ENCODE measurements at regions not wholly inside any gene's neighbourhood (a gene's known extent, or its start where the extent isn't known, plus 50 kb on each side); places are given as distances from the start of the nearest gene placed in this dataset.

DNA sequence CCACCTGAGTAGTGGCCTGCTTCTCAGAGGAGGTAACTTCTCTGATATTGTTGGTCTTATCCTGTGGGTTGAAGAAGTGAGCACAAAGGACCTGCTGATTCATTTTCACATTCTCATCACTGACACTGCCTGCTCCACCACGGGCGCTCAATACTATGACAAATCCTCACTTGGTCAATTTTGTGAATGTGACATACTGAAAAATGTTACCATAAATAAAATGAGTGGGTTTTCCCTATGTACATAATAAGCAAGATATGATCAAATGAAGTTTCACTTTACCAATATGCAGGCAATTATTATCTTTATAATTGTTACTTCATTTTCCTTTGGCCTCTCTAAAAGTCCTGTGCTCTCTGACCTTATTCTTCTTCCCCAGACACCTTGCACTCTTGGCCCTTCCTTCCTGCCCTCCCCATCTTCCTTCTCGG, 71.5 kb upstream of the RIPOR2 start:
- H3K79me2 ChIP-seq (ENCODE audit: control insufficient read depth, insufficient read depth, low read length): no peaks in the 10 kb centered on the region
- H3K4me2 ChIP-seq (ENCODE audit: extremely low read depth, insufficient read depth, low read length): no peak overlapping the region
- no peaks in the 10 kb centered on the region for H3K36me3 ChIP-seq (ENCODE audit: control insufficient read depth, insufficient read depth, low read length)
- TF ChIP-seq, protein P1, sequence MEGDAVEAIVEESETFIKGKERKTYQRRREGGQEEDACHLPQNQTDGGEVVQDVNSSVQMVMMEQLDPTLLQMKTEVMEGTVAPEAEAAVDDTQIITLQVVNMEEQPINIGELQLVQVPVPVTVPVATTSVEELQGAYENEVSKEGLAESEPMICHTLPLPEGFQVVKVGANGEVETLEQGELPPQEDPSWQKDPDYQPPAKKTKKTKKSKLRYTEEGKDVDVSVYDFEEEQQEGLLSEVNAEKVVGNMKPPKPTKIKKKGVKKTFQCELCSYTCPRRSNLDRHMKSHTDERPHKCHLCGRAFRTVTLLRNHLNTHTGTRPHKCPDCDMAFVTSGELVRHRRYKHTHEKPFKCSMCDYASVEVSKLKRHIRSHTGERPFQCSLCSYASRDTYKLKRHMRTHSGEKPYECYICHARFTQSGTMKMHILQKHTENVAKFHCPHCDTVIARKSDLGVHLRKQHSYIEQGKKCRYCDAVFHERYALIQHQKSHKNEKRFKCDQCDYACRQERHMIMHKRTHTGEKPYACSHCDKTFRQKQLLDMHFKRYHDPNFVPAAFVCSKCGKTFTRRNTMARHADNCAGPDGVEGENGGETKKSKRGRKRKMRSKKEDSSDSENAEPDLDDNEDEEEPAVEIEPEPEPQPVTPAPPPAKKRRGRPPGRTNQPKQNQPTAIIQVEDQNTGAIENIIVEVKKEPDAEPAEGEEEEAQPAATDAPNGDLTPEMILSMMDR (conservative IDR thresholded peaks at IDR 0.05 in 1 of 2, IDR thresholded peaks at IDR 0.05 in 1 of 2; ENCODE audit: low read depth in 1 of 2, low read length in 2 of 2): no peak
- no peak for TF ChIP-seq EZH2 (IDR thresholded peaks at IDR 0.05; ENCODE audit: low read length, missing control alignments)
- no peaks in the 10 kb centered on the region for H4K20me1 ChIP-seq (ENCODE audit: control insufficient read depth, extremely low read depth, insufficient read depth, low read length)
- peaks cover 9% of the 10 kb centered on the region for H3K4me1 ChIP-seq (ENCODE audit: control insufficient read depth, extremely low read depth, insufficient read depth, low read length)
- no peak overlapping the region for H3K27ac ChIP-seq (ENCODE audit: insufficient read depth, low read length)
- H3K4me3 ChIP-seq (replicated peaks in 1 of 4; ENCODE audit: control extremely low read depth in 1 of 4, insufficient read depth in 1 of 4, low read depth in 3 of 4, low read length in 4 of 4): no peak overlapping the region
- no peaks in the 10 kb centered on the region for H3K9me3 ChIP-seq (ENCODE audit: control insufficient read depth, insufficient read depth, low read depth, low read length)
- no peaks in the 10 kb centered on the region for H3K27me3 ChIP-seq (ENCODE audit: control insufficient read depth, insufficient read depth, low read length)
- DNase-seq (ENCODE audit: low read depth in 2 of 2): no peak
- H3K9ac ChIP-seq (ENCODE audit: insufficient read depth, low read length): no peak overlapping the region
- no peak overlapping the region for H2AFZ ChIP-seq (ENCODE audit: low read length)

- no peak for TF ChIP-seq EZH2 (IDR thresholded peaks at IDR 0.05; ENCODE audit: low read length, missing control alignments)
- TF ChIP-seq, protein P1 (conservative IDR thresholded peaks at IDR 0.05 in 1 of 2, IDR thresholded peaks at IDR 0.05 in 1 of 2; ENCODE audit: low read depth in 1 of 2, low read length in 2 of 2): no peak
- no peak for DNase-seq (ENCODE audit: low read depth in 2 of 2)
- Histone ChIP-seq H3K36me3 (ENCODE audit: control insufficient read depth, insufficient read depth, low read length) (no peaks in the 10 kb centered on the region), H3K4me3 (replicated peaks in 1 of 4; ENCODE audit: control extremely low read depth in 1 of 4, insufficient read depth in 1 of 4, low read depth in 3 of 4, low read length in 4 of 4) (no peak overlapping the region), H3K27me3 (ENCODE audit: control insufficient read depth, insufficient read depth, low read length) (no peaks in the 10 kb centered on the region), H3K27ac (ENCODE audit: insufficient read depth, low read length) (no peak overlapping the region), H3K79me2 (ENCODE audit: control insufficient read depth, insufficient read depth, low read length) (no peaks in the 10 kb centered on the region), H3K4me2 (ENCODE audit: extremely low read depth, insufficient read depth, low read length) (no peak overlapping the region), H2AFZ (ENCODE audit: low read length) (no peak overlapping the region), H3K9me3 (ENCODE audit: control insufficient read depth, insufficient read depth, low read depth, low read length) (no peaks in the 10 kb centered on the region), H4K20me1 (ENCODE audit: control insufficient read depth, extremely low read depth, insufficient read depth, low read length) (no peaks in the 10 kb centered on the region), H3K4me1 (ENCODE audit: control insufficient read depth, extremely low read depth, insufficient read depth, low read length) (peaks cover 19% of the 10 kb centered on the region), H3K9ac (ENCODE audit: insufficient read depth, low read length) (no peak overlapping the region)
These were observed 73.1 kb upstream of the RIPOR2 start for GRCh38 chr6:25008707-25009392.

GRCh38 chr6:25009393-25009710, 73.6 kb upstream of the RIPOR2 start:
- DNase-seq (ENCODE audit: low read depth in 2 of 2): no peak
- TF ChIP-seq, protein P1 (conservative IDR thresholded peaks at IDR 0.05 in 1 of 2, IDR thresholded peaks at IDR 0.05 in 1 of 2; ENCODE audit: low read depth in 1 of 2, low read length in 2 of 2): no peak
- no peak for TF ChIP-seq EZH2 (IDR thresholded peaks at IDR 0.05; ENCODE audit: low read length, missing control alignments)
- Histone ChIP-seq H3K79me2 (ENCODE audit: control insufficient read depth, insufficient read depth, low read length) (no peaks in the 10 kb centered on the region), H3K4me3 (replicated peaks in 1 of 4; ENCODE audit: control extremely low read depth in 1 of 4, insufficient read depth in 1 of 4, low read depth in 3 of 4, low read length in 4 of 4) (no peak overlapping the region), H2AFZ (ENCODE audit: low read length) (no peak overlapping the region), H3K27ac (ENCODE audit: insufficient read depth, low read length) (no peak overlapping the region), H3K9ac (ENCODE audit: insufficient read depth, low read length) (no peak overlapping the region), H3K27me3 (ENCODE audit: control insufficient read depth, insufficient read depth, low read length) (no peaks in the 10 kb centered on the region), H3K36me3 (ENCODE audit: control insufficient read depth, insufficient read depth, low read length) (no peaks in the 10 kb centered on the region), H4K20me1 (ENCODE audit: control insufficient read depth, extremely low read depth, insufficient read depth, low read length) (no peaks in the 10 kb centered on the region), H3K4me1 (ENCODE audit: control insufficient read depth, extremely low read depth, insufficient read depth, low read length) (peaks cover 19% of the 10 kb centered on the region), H3K4me2 (ENCODE audit: extremely low read depth, insufficient read depth, low read length) (no peak overlapping the region), H3K9me3 (ENCODE audit: control insufficient read depth, insufficient read depth, low read depth, low read length) (no peaks in the 10 kb centered on the region)

Measured in fibroblast of lung (primary cell).